Endodermal cell (in vitro differentiated cells): ENCODE measurements at regions not wholly inside any gene's neighbourhood (a gene's known extent, or its start where the extent isn't known, plus 50 kb on each side); places are given as distances from the start of the nearest gene placed in this dataset.
A peak's percentile ranks its signal among the peaks of the same experiment; 100 is the strongest.
"Not testable (repeated sequence)": the region's sequence is repeated elsewhere in the genome, so short reads cannot be mapped to it uniquely, and the experiment has no call there.

Source experiments
- DNase-seq: peaks from one replicate; pipeline ENCODE4 v3.0.0-alpha.2; 2017
- H3K27ac ChIP-seq: 2 replicates; pipeline ENCODE4 v1.5.1; 2013; ENCODE audit warnings: mild to moderate bottlenecking, low read depth, low read length, moderate library complexity
- H3K27me3 ChIP-seq: 2 replicates; pipeline ENCODE4 v1.6.1; 2013; ENCODE audit warnings: mild to moderate bottlenecking, low read length, moderate library complexity; ENCODE audit not compliant: insufficient read depth, control insufficient read depth, poor library complexity, severe bottlenecking
- H3K36me3 ChIP-seq: 2 replicates; pipeline ENCODE4 v1.7.0; 2013; ENCODE audit warnings: mild to moderate bottlenecking, low read length, moderate library complexity; ENCODE audit not compliant: control insufficient read depth, insufficient read depth
- H3K4me1 ChIP-seq: one replicate; pipeline ENCODE4 v1.7.0; 2013; ENCODE audit warnings: low read length; ENCODE audit not compliant: control insufficient read depth, insufficient read depth
- H3K4me3 ChIP-seq: 2 replicates; pipeline ENCODE4 v1.5.1; 2013; ENCODE audit warnings: mild to moderate bottlenecking, low read length, moderate library complexity
- H3K9ac ChIP-seq: 2 replicates; pipeline ENCODE4 v1.6.1; 2013; ENCODE audit warnings: mild to moderate bottlenecking, low read length, moderate library complexity; ENCODE audit not compliant: poor library complexity, severe bottlenecking; ENCODE audit errors: extremely low read depth
- H3K9me3 ChIP-seq: 2 replicates; pipeline ENCODE4 v1.6.1; 2013; ENCODE audit warnings: mild to moderate bottlenecking, low read length, moderate library complexity; ENCODE audit not compliant: control insufficient read depth
- H3K27ac Mint-ChIP-seq: 2 replicates; pipeline ENCODE4 v1.8.0; 2020; ENCODE audit warnings: mixed read lengths
- H3K27me3 Mint-ChIP-seq: 2 replicates; pipeline ENCODE4 v1.8.0; 2021; ENCODE audit warnings: mild to moderate bottlenecking, mixed read lengths; ENCODE audit not compliant: insufficient read depth
- H3K36me3 Mint-ChIP-seq: 2 replicates; pipeline ENCODE4 v1.8.0; 2020; ENCODE audit warnings: low read depth, mixed read lengths
- H3K4me1 Mint-ChIP-seq: 2 replicates; pipeline ENCODE4 v1.8.0; 2020; ENCODE audit warnings: mixed read lengths
- H3K4me3 Mint-ChIP-seq: 2 replicates; pipeline ENCODE4 v1.8.0; 2020; ENCODE audit warnings: mild to moderate bottlenecking, moderate library complexity, mixed read lengths
- H3K9me3 Mint-ChIP-seq: 2 replicates; pipeline ENCODE4 v1.8.0; 2020; ENCODE audit warnings: mild to moderate bottlenecking, mixed read lengths
- WGBS, 2 experiments: methylation state at CpG; one replicate each; pipeline versions ENCODE4 v1.1.5 to v1.1.7; 2013; ENCODE audit warnings: missing lambda C conversion rate in 2 of 2, mixed read lengths in 1 of 2; ENCODE audit not compliant: insufficient coverage in 1 of 2, insufficient read length in 1 of 2; 5-methylcytosine and 5-hydroxymethylcytosine counted together
- TF ChIP-seq, protein P1 (sequence below): fragments of 200-600 bp; sonication (generic); conservative IDR thresholded peaks from 2 replicates; pipeline ENCODE4 v1.5.0; 2021; ENCODE audit warnings: antibody characterized with exemption, mild to moderate bottlenecking

DNA sequence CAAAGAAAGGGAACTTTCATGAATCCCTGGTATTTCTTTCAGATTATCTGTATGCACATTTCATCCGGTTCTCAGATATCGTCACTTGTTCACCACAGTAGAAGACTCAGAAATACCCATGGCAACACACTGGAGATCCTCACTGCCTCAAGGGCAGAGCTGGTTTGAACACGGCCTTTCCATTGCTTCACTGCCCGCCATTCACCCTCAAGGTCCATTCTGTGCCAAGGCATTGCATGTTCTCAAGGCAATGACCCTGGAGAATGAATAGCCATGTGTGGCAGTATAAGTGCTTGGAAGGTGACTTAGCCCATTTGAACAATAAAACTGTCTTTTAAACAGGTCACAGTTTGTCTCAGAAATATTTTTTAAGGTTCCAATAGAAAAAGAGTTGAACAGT lies 606.5 kb downstream of the IPMK start:
- H3K9me3 ChIP-seq, result no peaks in the 10 kb centered on the region
- H3K4me1 ChIP-seq, result no peaks in the 10 kb centered on the region
- H3K9ac ChIP-seq, result no peak overlapping the region
- Mint-ChIP-seq H3K27ac (no peak overlapping the region), H3K9me3 (no peaks in the 10 kb centered on the region), H3K4me1 (peaks cover 5% of the 10 kb centered on the region), H3K36me3 (no peaks in the 10 kb centered on the region), H3K4me3 (no peak overlapping the region), H3K27me3 (no peaks in the 10 kb centered on the region)
- peaks cover 19% of the 10 kb centered on the region for H3K27me3 ChIP-seq
- no peak overlapping the region for H3K27ac ChIP-seq
- no peak overlapping the region for H3K4me3 ChIP-seq
- no peaks in the 10 kb centered on the region for H3K36me3 ChIP-seq
- TF ChIP-seq, protein P1, sequence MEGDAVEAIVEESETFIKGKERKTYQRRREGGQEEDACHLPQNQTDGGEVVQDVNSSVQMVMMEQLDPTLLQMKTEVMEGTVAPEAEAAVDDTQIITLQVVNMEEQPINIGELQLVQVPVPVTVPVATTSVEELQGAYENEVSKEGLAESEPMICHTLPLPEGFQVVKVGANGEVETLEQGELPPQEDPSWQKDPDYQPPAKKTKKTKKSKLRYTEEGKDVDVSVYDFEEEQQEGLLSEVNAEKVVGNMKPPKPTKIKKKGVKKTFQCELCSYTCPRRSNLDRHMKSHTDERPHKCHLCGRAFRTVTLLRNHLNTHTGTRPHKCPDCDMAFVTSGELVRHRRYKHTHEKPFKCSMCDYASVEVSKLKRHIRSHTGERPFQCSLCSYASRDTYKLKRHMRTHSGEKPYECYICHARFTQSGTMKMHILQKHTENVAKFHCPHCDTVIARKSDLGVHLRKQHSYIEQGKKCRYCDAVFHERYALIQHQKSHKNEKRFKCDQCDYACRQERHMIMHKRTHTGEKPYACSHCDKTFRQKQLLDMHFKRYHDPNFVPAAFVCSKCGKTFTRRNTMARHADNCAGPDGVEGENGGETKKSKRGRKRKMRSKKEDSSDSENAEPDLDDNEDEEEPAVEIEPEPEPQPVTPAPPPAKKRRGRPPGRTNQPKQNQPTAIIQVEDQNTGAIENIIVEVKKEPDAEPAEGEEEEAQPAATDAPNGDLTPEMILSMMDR, result no peak
- DNase-seq, result no peak
- 96 to 100% methylated on average over 3 to 4 of the region's 4 CpGs for WGBS, 2 experiments

DNA sequence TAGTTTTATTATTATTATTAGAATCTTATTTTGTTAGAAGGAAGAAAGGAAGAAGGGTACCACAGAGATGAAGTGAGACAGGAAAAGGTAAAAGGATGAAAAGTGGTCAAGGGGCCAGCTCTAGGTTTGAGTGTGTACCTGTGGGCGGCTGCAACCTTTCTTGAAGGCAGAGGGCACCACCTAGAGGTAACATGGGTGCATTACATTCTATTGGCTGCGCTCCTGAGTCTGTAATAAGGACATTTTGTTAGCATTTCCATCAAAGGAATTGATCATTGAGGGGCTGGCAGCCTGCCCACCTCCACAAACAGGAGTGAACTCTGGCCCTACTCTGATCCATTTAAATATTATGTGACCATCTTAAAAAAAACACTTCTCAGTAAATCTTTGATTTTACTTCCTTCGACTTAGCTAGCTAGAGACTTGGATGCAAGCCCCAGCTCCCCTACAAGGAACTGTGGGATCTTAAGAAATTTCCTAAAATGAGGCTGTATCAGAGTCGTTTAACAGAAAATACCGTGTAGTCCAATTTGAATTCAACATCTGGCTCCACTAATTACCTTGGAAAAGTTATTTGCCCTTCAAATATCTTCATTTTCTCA lies 610.4 kb downstream of the IPMK start:
- H3K4me3 Mint-ChIP-seq, result no peak overlapping the region
- peaks cover 49% of the 10 kb centered on the region for H3K27me3 ChIP-seq
- H3K4me1 Mint-ChIP-seq, result peaks cover 27% of the 10 kb centered on the region
- WGBS, 2 experiments, result 22 to 49% methylated on average over 1 to 5 of the region's 5 CpGs
- H3K27ac Mint-ChIP-seq, result no peak overlapping the region
- H3K9ac ChIP-seq, result no peak overlapping the region
- H3K4me3 ChIP-seq, result no peak overlapping the region
- peaks cover 16% of the 10 kb centered on the region for H3K27me3 Mint-ChIP-seq
- H3K36me3 ChIP-seq, result no peaks in the 10 kb centered on the region
- no peak overlapping the region for H3K27ac ChIP-seq
- no peaks in the 10 kb centered on the region for H3K4me1 ChIP-seq
- TF ChIP-seq, protein P1, result peak; percentile 93
- no peaks in the 10 kb centered on the region for H3K9me3 Mint-ChIP-seq
- no peaks in the 10 kb centered on the region for H3K36me3 Mint-ChIP-seq
- peak; percentile 88 for DNase-seq
- H3K9me3 ChIP-seq, result peaks cover under 1% of the 10 kb centered on the region

DNA sequence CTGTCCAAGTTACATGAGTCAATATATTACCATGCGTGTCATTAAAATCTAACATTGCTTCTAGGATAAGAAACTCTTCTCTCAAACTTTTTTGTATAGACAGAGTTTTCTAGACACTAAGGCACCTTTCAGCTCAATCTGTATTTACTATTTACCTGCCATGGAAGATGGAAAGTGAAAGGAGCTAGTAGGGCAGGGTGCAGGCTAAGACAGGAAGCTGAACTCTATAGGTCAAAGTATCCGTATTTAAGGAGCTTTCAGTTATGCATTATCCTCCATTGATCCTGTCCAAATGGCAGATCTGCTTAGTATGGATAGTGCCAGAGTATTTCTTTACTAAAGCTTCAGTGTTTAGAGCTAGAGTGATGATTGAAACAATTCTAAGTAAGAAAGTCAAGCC lies 612.8 kb downstream of the IPMK start:
- no peak for DNase-seq
- H3K27me3 ChIP-seq, result peaks cover 58% of the 10 kb centered on the region
- no peaks in the 10 kb centered on the region for H3K36me3 Mint-ChIP-seq
- H3K4me1 Mint-ChIP-seq, result peaks cover 27% of the 10 kb centered on the region
- peaks cover 9% of the 10 kb centered on the region for H3K9me3 ChIP-seq
- H3K27me3 Mint-ChIP-seq, result peaks cover 28% of the 10 kb centered on the region
- no peak overlapping the region for H3K4me3 ChIP-seq
- no peak overlapping the region for H3K4me3 Mint-ChIP-seq
- peaks cover 5% of the 10 kb centered on the region for H3K9me3 Mint-ChIP-seq
- H3K27ac Mint-ChIP-seq, result no peak overlapping the region
- H3K4me1 ChIP-seq, result no peaks in the 10 kb centered on the region
- H3K27ac ChIP-seq, result no peak overlapping the region
- H3K36me3 ChIP-seq, result no peaks in the 10 kb centered on the region
- 93% methylated on average over 2 of the region's 2 CpGs; no CpG with 5 or more reads in 1 of the 2 experiments for WGBS, 2 experiments
- TF ChIP-seq, protein P1, result no peak
- H3K9ac ChIP-seq, result no peak overlapping the region

DNA sequence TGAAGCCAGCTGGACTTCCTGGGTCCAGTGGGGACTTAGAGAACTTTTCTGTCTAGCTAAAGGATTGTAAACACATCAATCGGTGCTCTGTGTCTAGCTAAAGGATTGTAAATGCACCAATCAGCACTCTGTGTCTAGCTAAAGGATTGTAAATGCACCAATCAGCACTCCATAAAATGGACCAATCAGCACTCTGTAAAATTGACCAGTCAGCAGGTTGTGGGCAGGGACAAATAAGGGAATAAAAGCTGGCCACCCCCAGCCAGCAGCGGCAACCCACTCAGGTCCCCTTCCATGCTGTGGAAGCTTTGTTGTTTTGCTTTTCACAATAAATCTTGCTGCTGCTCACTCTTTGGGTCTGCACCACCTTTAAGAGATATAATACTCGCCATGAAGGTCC lies 622.6 kb downstream of the IPMK start:
- not testable (repeated sequence) for DNase-seq, H3K27ac ChIP-seq, H3K27me3 ChIP-seq, H3K27ac Mint-ChIP-seq, H3K4me1 ChIP-seq, H3K9ac ChIP-seq, H3K36me3 Mint-ChIP-seq, H3K9me3 Mint-ChIP-seq, H3K36me3 ChIP-seq, H3K27me3 Mint-ChIP-seq, H3K9me3 ChIP-seq, H3K4me3 ChIP-seq, H3K4me3 Mint-ChIP-seq, H3K4me1 Mint-ChIP-seq
- WGBS, 2 experiments, result 92 to 97% methylated on average over 3 of the region's 3 CpGs
